IMR-90 (cell line): ENCODE measurements at regions not wholly inside any gene's neighbourhood (a gene's known extent, or its start where the extent isn't known, plus 50 kb on each side); places are given as distances from the start of the nearest gene placed in this dataset.

ENCODE experiments used
- ATAC-seq: fragments of 200-7000 bp; cut with Tn5 transposase; 2 replicates; pipeline ENCODE4 v1.9.1; 2020; ENCODE audit warnings: low read depth, mild to moderate bottlenecking, moderate library complexity
- BruUV-seq: library from RNA; stranded (reverse); fragments of 400-500 nt; replicated peaks from 2 replicates; lab custom pipeline; 2021; lab: Mats Ljungman, UMichigan
- CTCF ChIA-PET: fragments of 300-600 bp; formaldehyde crosslinking; extraction: SDS; loops from one replicate; lab custom pipeline; 2021; ENCODE audit warnings: antibody characterized with exemption; lab: Yijun Ruan, JAX
- POLR2A ChIA-PET: fragments of 300-600 bp; sonication (Branson Sonifier 250); formaldehyde crosslinking; loops from one replicate; lab custom pipeline; 2022; ENCODE audit warnings: antibody characterized with exemption; ENCODE audit not compliant: unreplicated experiment; lab: Charles Lee
- DNase-seq: peaks from one replicate; pipeline ENCODE4 v3.0.0; 2013
- H2AFZ ChIP-seq: replicated peaks from 2 replicates; pipeline ENCODE3; 2013; ENCODE audit warnings: low read length, mild to moderate bottlenecking; ENCODE audit not compliant: poor library complexity
- H2AK5ac ChIP-seq: 2 replicates; pipeline ENCODE4 v1.6.1; 2013; ENCODE audit warnings: low read depth, low read length, inconsistent platforms
- H2AK9ac ChIP-seq: replicated peaks from 2 replicates; pipeline ENCODE3; 2013; ENCODE audit warnings: mild to moderate bottlenecking, low read depth, low read length, moderate library complexity; ENCODE audit not compliant: poor library complexity
- H2BK120ac ChIP-seq: 2 replicates; pipeline ENCODE4 v1.6.1; 2013; ENCODE audit warnings: low read depth, low read length, inconsistent platforms
- H2BK15ac ChIP-seq: 3 replicates; pipeline ENCODE4 v1.6.1; 2013; ENCODE audit warnings: low read depth, low read length, inconsistent platforms
- H2BK20ac ChIP-seq: 2 replicates; pipeline ENCODE4 v1.6.1; 2013; ENCODE audit warnings: low read depth, mild to moderate bottlenecking, inconsistent platforms, low read length, moderate library complexity
- H2BK5ac ChIP-seq: 2 replicates; pipeline ENCODE4 v1.6.1; 2013; ENCODE audit warnings: mild to moderate bottlenecking, low read depth, low read length, inconsistent platforms; ENCODE audit not compliant: poor library complexity, severe bottlenecking
- H3K14ac ChIP-seq: replicated peaks from 2 replicates; pipeline ENCODE4 v1.6.1; 2013; ENCODE audit warnings: low read depth, low read length, inconsistent platforms
- H3K18ac ChIP-seq: 2 replicates; pipeline ENCODE4 v1.6.1; 2013; ENCODE audit warnings: low read depth, low read length, control low read depth
- H3K23ac ChIP-seq: 2 replicates; pipeline ENCODE4 v1.6.1; 2013; ENCODE audit warnings: low read depth, low read length, inconsistent platforms
- H3K27ac ChIP-seq: 2 replicates; pipeline ENCODE4 v1.5.1; 2013; ENCODE audit warnings: mild to moderate bottlenecking, control low read depth, low read length; ENCODE audit not compliant: insufficient read depth
- H3K27me3 ChIP-seq: 2 replicates; pipeline ENCODE4 v1.6.1; 2013; ENCODE audit warnings: low read length; ENCODE audit not compliant: control insufficient read depth, insufficient read depth
- H3K36me3 ChIP-seq: 2 replicates; pipeline ENCODE4 v1.6.1; 2013; ENCODE audit warnings: low read length, mixed read lengths; ENCODE audit not compliant: control insufficient read depth, insufficient read depth
- H3K4ac ChIP-seq: 2 replicates; pipeline ENCODE4 v1.6.1; 2013; ENCODE audit warnings: low read depth, low read length, inconsistent platforms
- H3K4me1 ChIP-seq: 2 replicates; pipeline ENCODE4 v1.6.1; 2013; ENCODE audit warnings: low read length, mixed read lengths; ENCODE audit not compliant: control insufficient read depth, insufficient read depth
- H3K4me2 ChIP-seq: 2 replicates; pipeline ENCODE4 v1.6.1; 2013; ENCODE audit warnings: low read depth, mild to moderate bottlenecking, control low read depth, low read length, moderate library complexity
- H3K4me3 ChIP-seq: 2 replicates; pipeline ENCODE4 v1.5.1; 2013; ENCODE audit warnings: low read depth, mild to moderate bottlenecking, control low read depth, low read length, moderate library complexity; ENCODE audit not compliant: insufficient read depth
- H3K56ac ChIP-seq: 2 replicates; pipeline ENCODE4 v1.6.1; 2013; ENCODE audit warnings: low read length, inconsistent platforms; ENCODE audit not compliant: insufficient read depth; ENCODE audit errors: extremely low read depth
- H3K79me1 ChIP-seq, 2 experiments: 2 replicates each; pipeline ENCODE4 v1.6.1; 2013; ENCODE audit warnings: low read length in 2 of 2, inconsistent platforms in 1 of 2, low read depth in 1 of 2
- H3K9ac ChIP-seq: 2 replicates; pipeline ENCODE4 v1.6.1; 2013; ENCODE audit warnings: low read depth, low read length, control low read depth
- H3K9me1 ChIP-seq: 2 replicates; pipeline ENCODE4 v1.6.1; 2013; ENCODE audit warnings: low read length, inconsistent platforms; ENCODE audit not compliant: insufficient read depth
- H3K9me3 ChIP-seq: 2 replicates; pipeline ENCODE4 v1.6.1; 2013; ENCODE audit warnings: low read length; ENCODE audit not compliant: control insufficient read depth, insufficient read depth
- H4K20me1 ChIP-seq: 2 replicates; pipeline ENCODE4 v1.6.1; 2013; ENCODE audit warnings: low read length, inconsistent platforms; ENCODE audit not compliant: insufficient read depth
- H4K5ac ChIP-seq: 2 replicates; pipeline ENCODE4 v1.6.1; 2013; ENCODE audit warnings: mild to moderate bottlenecking, low read depth, low read length, control low read depth
- H4K8ac ChIP-seq, 2 experiments: 2 replicates each; pipeline ENCODE4 v1.6.1; 2013; ENCODE audit warnings: low read depth in 2 of 2, low read length in 2 of 2, control low read depth in 1 of 2, inconsistent platforms in 1 of 2
- H4K91ac ChIP-seq: 2 replicates; pipeline ENCODE4 v1.6.1; 2013; ENCODE audit warnings: low read depth, low read length, inconsistent platforms; ENCODE audit not compliant: insufficient read depth
- BHLHE40 ChIP-seq: fragments of 150-350 bp; IDR thresholded peaks from 2 replicates; pipeline ENCODE4 v1.6.1; 2016; ENCODE audit warnings: mild to moderate bottlenecking, low read depth, low read length
- MAFK ChIP-seq: IDR thresholded peaks from 2 replicates; pipeline ENCODE4 v1.6.1; 2012; ENCODE audit warnings: low read depth, low read length, improper control_type of control experiment
- POLR2A ChIP-seq: IDR thresholded peaks from 2 replicates; pipeline ENCODE4 v1.6.1; 2012; ENCODE audit warnings: mild to moderate bottlenecking, low read depth, low read length
- RAD21 ChIP-seq: IDR thresholded peaks from 2 replicates; pipeline ENCODE4 v1.6.1; 2012; ENCODE audit warnings: low read length, improper control_type of control experiment
- WGBS, 2 experiments: methylation state at CpG; one replicate each; pipeline versions ENCODE4 v1.1.5 to v1.1.7; 2013; ENCODE audit warnings: missing lambda C conversion rate in 2 of 2; ENCODE audit not compliant: insufficient read length in 1 of 2; ENCODE audit errors: extremely low coverage in 2 of 2; 5-methylcytosine and 5-hydroxymethylcytosine counted together
- dilution Hi-C: fragments of 300-500 bp; cut with HindIII; formaldehyde crosslinking; loops from one replicate; pipeline ENCODE4 v1.14.3; 2018; ENCODE audit warnings: low sequenced_read_pairs; ENCODE audit not compliant: unreplicated experiment
- in situ Hi-C: fragments of 300-500 bp; cut with MboI; formaldehyde crosslinking; loops from 3 replicates; pipeline ENCODE4 v1.14.3; 2019; ENCODE audit warnings: low sequenced_read_pairs, inconsistent platforms, mixed read lengths
- intact Hi-C: fragments of 100-400 bp; cut with micrococcal nuclease; formaldehyde crosslinking; loops from 2 replicates; pipeline ENCODE4 v1.10.0; 2022

- H3K36me3 ChIP-seq = no peaks in the 10 kb centered on the region
- no peak overlapping the region for H4K91ac ChIP-seq
- no peak overlapping the region for H3K9ac ChIP-seq
- H2AK9ac ChIP-seq = no peak overlapping the region
- H4K5ac ChIP-seq = no peak overlapping the region
- H3K4ac ChIP-seq = no peak overlapping the region
- ChIA-PET CTCF (no interaction called here), POLR2A (no interaction called here)
- DNase-seq (no peak), ATAC-seq (no peak)
- H3K79me1 ChIP-seq = no peaks in the 10 kb centered on the region
- no peak overlapping the region for H3K14ac ChIP-seq
- no peak overlapping the region for H3K27ac ChIP-seq
- H2AK5ac ChIP-seq = no peak overlapping the region
- no peak overlapping the region for H3K23ac ChIP-seq
- no peak overlapping the region for H2BK120ac ChIP-seq
- no peak overlapping the region for H2BK5ac ChIP-seq
- H3K4me1 ChIP-seq = no peaks in the 10 kb centered on the region
- intact Hi-C loops = no loop called here
- BruUV-seq = no TSS peak
- no peak overlapping the region for H2BK15ac ChIP-seq
- H3K18ac ChIP-seq = no peak overlapping the region
- in situ Hi-C loops = no loop called here
- peaks cover 19% of the 10 kb centered on the region for H3K27me3 ChIP-seq
- dilution Hi-C loops = no loop called here
- H4K20me1 ChIP-seq = no peaks in the 10 kb centered on the region
- no peak overlapping the region for H3K4me3 ChIP-seq
- H3K9me3 ChIP-seq = no peaks in the 10 kb centered on the region; the same call in 1 of the 2 replicates
- H2AFZ ChIP-seq = no peak overlapping the region
- no peak overlapping the region for H2BK20ac ChIP-seq
- H4K8ac ChIP-seq = no peak overlapping the region
- H3K9me1 ChIP-seq = no peaks in the 10 kb centered on the region
- no peak overlapping the region for H3K56ac ChIP-seq
- TF ChIP-seq BHLHE40 (no peak), RAD21 (no peak), POLR2A (no peak), MAFK (no peak)
- H3K4me2 ChIP-seq = no peak overlapping the region
- WGBS, 2 experiments = no CpG with 5 or more reads among the region's 2 CpGs
Measured at GRCh38 chr2:19843992-19844515, 57.7 kb downstream of the TTC32 start.
